Right lobe of liver (tissue), 6 donors: ENCODE measurements at regions not wholly inside any gene's neighbourhood (a gene's known extent, or its start where the extent isn't known, plus 50 kb on each side); places are given as distances from the start of the nearest gene placed in this dataset.

Experiments used
- ATAC-seq, 4 donors: fragments of 200-7000 bp; cut with Tn5 transposase; one replicate each; pipeline ENCODE4 v1.9.1; 2020; ENCODE audit warnings: mild to moderate bottlenecking in 4 of 4, moderate library complexity in 4 of 4
- DNase-seq, 3 donors: peaks; one replicate each; pipeline ENCODE4 v3.0.0-alpha.2; 2020
- H3K27ac ChIP-seq, 3 donors: fragments of 200-600 bp; one replicate each; pipeline ENCODE4 v1.8.0; 2022
- H3K27me3 ChIP-seq, 2 donors: fragments of 200-600 bp; one replicate each; pipeline ENCODE4 v1.8.0; 2022
- H3K36me3 ChIP-seq, 4 donors: fragments of 200-600 bp; sonication (generic) in 1 of 4; one replicate each; pipeline versions ENCODE4 v1.5.1 to v1.8.0; 2017 to 2022; ENCODE audit warnings: control low read depth in 1 of 4
- H3K4me1 ChIP-seq, 4 donors: fragments of 200-600 bp; sonication (generic) in 1 of 4; one replicate each; pipeline versions ENCODE4 v1.5.1 to v1.8.0; 2017 to 2022; ENCODE audit warnings: control low read depth in 1 of 4
- H3K4me3 ChIP-seq, 3 donors: fragments of 200-600 bp; one replicate each; pipeline ENCODE4 v1.8.0; 2022
- H3K9me3 ChIP-seq, 4 donors: fragments of 200-600 bp; sonication (generic) in 1 of 4; one replicate each; pipeline versions ENCODE4 v1.5.1 to v1.8.0; 2017 to 2022; ENCODE audit warnings: control low read depth in 1 of 4
- POLR2A ChIP-seq: fragments of 450-650 bp; IDR thresholded peaks from one replicate; pipeline ENCODE4 v1.6.1; 2017; ENCODE audit warnings: antibody characterized with exemption, mild to moderate bottlenecking
- WGBS: methylation state at CpG from one replicate; pipeline ENCODE4 v1.1.6; 2018; ENCODE audit warnings: low coverage, low lambda C conversion rate; ENCODE audit not compliant: insufficient coverage; ENCODE audit errors: missing lambda C conversion rate; 5-methylcytosine and 5-hydroxymethylcytosine counted together
- intact Hi-C, 2 donors: fragments of 100-400 bp; cut with DNase I; formaldehyde crosslinking; loops; one replicate each; pipeline versions ENCODE4 v1.11.2 to v1.14.1; 2022
- TF ChIP-seq, protein P1 (sequence below), 4 donors: fragments of 200-600 bp in 3 of 4; fragments of 450-650 bp in 1 of 4; IDR thresholded peaks; one replicate each; pipeline versions ENCODE4 v1.5.1 to v1.8.0; 2016 to 2022; ENCODE audit warnings: antibody characterized with exemption in 4 of 4, mild to moderate bottlenecking in 2 of 4
- donor health status: DM: no; HTN: yes; CAD: no.
- donor health status: DM: no; HTN: no; CAD: no.
- donor health status: DM: no; HTN: no; CAD: no.
- donor health status: DM: no; HTN: yes; CAD: no.
- donor health status: DM: no; HTN: yes; CAD: no.

DNA sequence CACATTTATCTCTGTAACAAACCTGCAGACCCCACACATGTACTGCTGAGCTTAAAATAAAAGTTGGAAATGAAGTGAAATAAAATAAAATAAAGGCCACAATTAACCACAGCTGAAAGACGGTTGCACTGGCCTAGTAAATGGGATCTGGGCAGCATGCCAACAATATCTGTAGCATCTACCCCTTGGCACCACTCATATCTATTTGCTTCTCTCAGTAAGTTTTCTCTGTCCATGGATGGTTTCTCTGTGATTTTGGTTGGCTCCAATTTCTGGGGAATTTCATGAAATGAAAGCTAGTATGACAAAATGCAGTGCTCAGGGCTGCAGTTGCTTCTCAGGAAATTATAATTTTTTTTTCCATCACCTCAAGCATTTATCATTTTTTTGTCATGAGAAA is 172.0 kb upstream of the IL15 start:
- Histone ChIP-seq H3K9me3 (no peaks in the 10 kb centered on the region), H3K27ac (no peak overlapping the region), H3K4me3 (no peak overlapping the region), H3K27me3 (no peaks in the 10 kb centered on the region), H3K4me1 (no peaks in the 10 kb centered on the region), H3K36me3 (no peaks in the 10 kb centered on the region)
- 45% methylated on average over 1 of the region's 1 CpG for WGBS
- no peak for TF ChIP-seq POLR2A
- TF ChIP-seq, protein P1, sequence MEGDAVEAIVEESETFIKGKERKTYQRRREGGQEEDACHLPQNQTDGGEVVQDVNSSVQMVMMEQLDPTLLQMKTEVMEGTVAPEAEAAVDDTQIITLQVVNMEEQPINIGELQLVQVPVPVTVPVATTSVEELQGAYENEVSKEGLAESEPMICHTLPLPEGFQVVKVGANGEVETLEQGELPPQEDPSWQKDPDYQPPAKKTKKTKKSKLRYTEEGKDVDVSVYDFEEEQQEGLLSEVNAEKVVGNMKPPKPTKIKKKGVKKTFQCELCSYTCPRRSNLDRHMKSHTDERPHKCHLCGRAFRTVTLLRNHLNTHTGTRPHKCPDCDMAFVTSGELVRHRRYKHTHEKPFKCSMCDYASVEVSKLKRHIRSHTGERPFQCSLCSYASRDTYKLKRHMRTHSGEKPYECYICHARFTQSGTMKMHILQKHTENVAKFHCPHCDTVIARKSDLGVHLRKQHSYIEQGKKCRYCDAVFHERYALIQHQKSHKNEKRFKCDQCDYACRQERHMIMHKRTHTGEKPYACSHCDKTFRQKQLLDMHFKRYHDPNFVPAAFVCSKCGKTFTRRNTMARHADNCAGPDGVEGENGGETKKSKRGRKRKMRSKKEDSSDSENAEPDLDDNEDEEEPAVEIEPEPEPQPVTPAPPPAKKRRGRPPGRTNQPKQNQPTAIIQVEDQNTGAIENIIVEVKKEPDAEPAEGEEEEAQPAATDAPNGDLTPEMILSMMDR (IDR thresholded peaks at IDR 0.05): no peak
- DNase-seq (no peak), ATAC-seq (no peak)
- intact Hi-C loops: no loop called here

DNA sequence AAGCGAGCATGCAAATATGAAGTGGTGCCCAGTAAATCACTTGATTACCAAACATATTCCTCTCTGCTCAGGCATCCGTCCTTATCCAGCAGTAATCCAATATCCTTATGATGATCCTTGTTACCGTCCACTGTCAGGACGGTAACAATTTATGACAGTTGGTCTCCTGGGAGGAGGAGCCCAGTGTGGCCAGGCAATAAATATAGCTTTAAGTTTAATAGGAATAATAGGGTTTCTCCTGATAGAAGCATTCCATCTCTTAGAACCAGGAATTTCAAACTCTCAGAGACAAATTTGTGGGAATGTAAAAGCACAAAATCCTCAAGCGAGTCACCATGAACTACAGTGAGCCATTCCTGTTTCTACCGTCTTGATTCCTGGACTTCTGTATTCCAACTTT is 171.2 kb upstream of the IL15 start:
- WGBS: 72% methylated on average over 6 of the region's 6 CpGs
- no peaks in the 10 kb centered on the region for H3K9me3 ChIP-seq
- no peak overlapping the region for H3K27ac ChIP-seq
- H3K4me1 ChIP-seq: no peaks in the 10 kb centered on the region
- TF ChIP-seq, protein P1 (IDR thresholded peaks at IDR 0.05): no peak
- TF ChIP-seq POLR2A: no peak
- H3K27me3 ChIP-seq: no peaks in the 10 kb centered on the region
- ATAC-seq (no peak), DNase-seq (no peak)
- no peaks in the 10 kb centered on the region for H3K36me3 ChIP-seq
- H3K4me3 ChIP-seq: no peak overlapping the region
- intact Hi-C loops: no loop called here

DNA sequence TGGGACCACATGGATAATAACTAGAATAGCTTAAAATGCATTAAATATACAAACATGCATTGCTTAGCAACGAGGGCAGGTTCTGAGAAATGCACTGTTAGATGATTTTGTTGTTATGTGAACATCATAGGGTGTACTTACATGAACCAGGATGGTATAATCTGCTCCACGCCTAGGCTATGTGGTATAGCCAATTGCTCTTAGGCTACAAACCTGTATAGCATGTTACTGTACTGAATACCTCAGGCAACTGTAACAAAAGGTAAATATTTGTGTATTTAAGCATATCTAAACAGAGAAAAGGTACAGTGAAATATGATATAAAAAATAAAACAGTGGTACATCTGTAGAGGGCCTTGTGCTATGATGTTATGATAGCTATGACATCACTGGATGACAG is 169.2 kb upstream of the IL15 start:
- intact Hi-C loops: no loop called here
- no peak for ATAC-seq
- Histone ChIP-seq H3K27me3 (no peaks in the 10 kb centered on the region), H3K4me1 (no peaks in the 10 kb centered on the region), H3K27ac (no peak overlapping the region), H3K36me3 (no peaks in the 10 kb centered on the region), H3K9me3 (no peaks in the 10 kb centered on the region), H3K4me3 (no peak overlapping the region)
- TF ChIP-seq POLR2A: no peak
- TF ChIP-seq, protein P1 (IDR thresholded peaks at IDR 0.05): no peak
- DNase-seq: no peak
- 39% methylated on average over 2 of the region's 2 CpGs for WGBS

DNA sequence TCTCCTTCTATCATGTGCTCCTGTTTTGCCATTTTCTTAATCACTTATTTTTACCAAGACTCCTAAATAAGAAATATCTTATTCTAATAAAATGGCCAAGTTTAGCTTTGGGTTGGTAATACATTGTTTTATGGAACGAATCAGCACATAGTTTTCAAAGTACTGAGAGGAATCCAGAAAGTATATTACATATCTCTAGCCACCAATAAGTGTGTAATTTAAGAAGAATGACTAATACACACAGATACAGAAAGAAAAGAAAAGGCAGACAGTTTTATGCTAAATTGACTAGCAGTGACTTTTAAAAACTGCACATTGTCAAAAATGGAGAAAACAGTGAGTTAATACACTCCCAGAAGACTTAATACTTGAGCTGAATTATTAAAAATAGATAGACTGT is 167.0 kb upstream of the IL15 start:
- Histone ChIP-seq H3K27me3 (no peaks in the 10 kb centered on the region), H3K9me3 (no peaks in the 10 kb centered on the region), H3K36me3 (no peaks in the 10 kb centered on the region), H3K4me1 (no peaks in the 10 kb centered on the region), H3K27ac (no peak overlapping the region), H3K4me3 (no peak overlapping the region)
- ATAC-seq (no peak), DNase-seq (no peak)
- intact Hi-C loops: no loop called here
- WGBS: 40% methylated on average over 1 of the region's 1 CpG
- TF ChIP-seq POLR2A: no peak
- TF ChIP-seq, protein P1 (IDR thresholded peaks at IDR 0.05): no peak

DNA sequence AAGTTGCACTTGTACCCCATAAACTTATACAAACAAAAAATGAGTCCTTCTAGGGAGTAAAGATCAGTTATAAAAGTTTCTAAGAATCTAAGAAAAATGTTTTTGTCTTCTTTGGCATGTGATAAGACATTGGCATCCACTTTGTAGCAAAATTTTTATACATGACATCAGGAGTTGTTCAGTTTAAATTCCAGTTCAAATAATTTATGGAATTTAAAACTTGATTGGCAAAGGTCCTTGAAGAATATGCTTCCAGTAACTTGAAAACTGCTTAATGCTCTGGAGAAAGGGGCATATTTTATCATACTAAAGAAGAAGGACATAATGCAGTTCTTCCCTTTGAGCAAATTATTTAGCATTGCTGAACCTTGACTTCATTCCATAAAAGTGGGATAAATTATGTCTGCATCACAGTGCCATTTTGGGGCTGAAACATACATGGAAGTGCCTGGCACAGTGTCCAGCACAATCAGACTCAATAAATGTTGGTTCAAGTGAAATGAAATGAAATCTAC is 163.3 kb upstream of the IL15 start:
- no peak for ATAC-seq
- no peak overlapping the region for H3K4me3 ChIP-seq
- no peaks in the 10 kb centered on the region for H3K9me3 ChIP-seq
- no peak overlapping the region for H3K27ac ChIP-seq
- no peak for TF ChIP-seq POLR2A
- TF ChIP-seq, protein P1 (IDR thresholded peaks at IDR 0.05): no peak
- H3K27me3 ChIP-seq: no peaks in the 10 kb centered on the region
- intact Hi-C loops: no loop called here
- DNase-seq: no peak
- H3K4me1 ChIP-seq: no peaks in the 10 kb centered on the region
- no peaks in the 10 kb centered on the region for H3K36me3 ChIP-seq
